RWPE2 (cell line): ENCODE measurements at regions not wholly inside any gene's neighbourhood (a gene's known extent, or its start where the extent isn't known, plus 50 kb on each side); places are given as distances from the start of the nearest gene placed in this dataset.

Experiments
- ATAC-seq: fragments of 200-7000 bp; cut with Tn5 transposase; 3 replicates; pipeline ENCODE4 v1.9.1; 2021; ENCODE audit warnings: low read depth
- DNase-seq: peaks from one replicate; pipeline ENCODE4 v3.0.0-alpha.2; 2020; ENCODE audit warnings: low spot score
- H3K27ac ChIP-seq: fragments of 450-650 bp; 2 replicates; pipeline ENCODE4 v1.5.1; 2017; ENCODE audit warnings: mild to moderate bottlenecking; ENCODE audit not compliant: poor library complexity, severe bottlenecking
- H3K27me3 ChIP-seq: fragments of 250-450 bp; sonication (Bioruptor Pico); 2 replicates; pipeline ENCODE4 v1.5.1; 2021; ENCODE audit warnings: mild to moderate bottlenecking, moderate library complexity; ENCODE audit not compliant: insufficient read depth, poor library complexity, severe bottlenecking
- H3K36me3 ChIP-seq: fragments of 250-450 bp; sonication (Bioruptor Pico); 2 replicates; pipeline ENCODE4 v1.5.1; 2020; ENCODE audit warnings: low read depth, mild to moderate bottlenecking, moderate library complexity
- H3K4me1 ChIP-seq: fragments of 250-450 bp; sonication (Bioruptor Pico); 2 replicates; pipeline ENCODE4 v1.5.1; 2021; ENCODE audit warnings: mild to moderate bottlenecking, moderate library complexity; ENCODE audit not compliant: insufficient read depth, poor library complexity, severe bottlenecking
- H3K4me3 ChIP-seq: fragments of 250-450 bp; sonication (Bioruptor Pico); 2 replicates; pipeline ENCODE4 v1.5.1; 2021; ENCODE audit warnings: mild to moderate bottlenecking, moderate library complexity; ENCODE audit not compliant: severe bottlenecking
- H3K9me3 ChIP-seq: fragments of 250-450 bp; sonication (Bioruptor Pico); 2 replicates; pipeline ENCODE4 v1.5.1; 2021; ENCODE audit warnings: mild to moderate bottlenecking, moderate library complexity; ENCODE audit not compliant: severe bottlenecking
- CTCF ChIP-seq: fragments of 450-650 bp; IDR thresholded peaks from one replicate; pipeline ENCODE4 v1.5.1; 2017; ENCODE audit warnings: mild to moderate bottlenecking, moderate library complexity; ENCODE audit not compliant: poor library complexity, severe bottlenecking

GRCh38 chr4:111127841-111128240, 505.0 kb upstream of the PITX2 start:
- Histone ChIP-seq H3K4me3 (no peak overlapping the region), H3K4me1 (no peaks in the 10 kb centered on the region), H3K27me3 (no peaks in the 10 kb centered on the region), H3K9me3 (no peaks in the 10 kb centered on the region), H3K36me3 (no peaks in the 10 kb centered on the region), H3K27ac (no peak overlapping the region)
- no peak for TF ChIP-seq CTCF
- ATAC-seq (no peak), DNase-seq (no peak)

- ATAC-seq = no peak
- Histone ChIP-seq H3K4me3 (no peak overlapping the region), H3K4me1 (no peaks in the 10 kb centered on the region), H3K9me3 (no peaks in the 10 kb centered on the region), H3K36me3 (no peaks in the 10 kb centered on the region), H3K27ac (no peak overlapping the region), H3K27me3 (no peaks in the 10 kb centered on the region)
- no peak for DNase-seq
- no peak for TF ChIP-seq CTCF
These were observed 505.4 kb upstream of the PITX2 start for GRCh38 chr4:111128327-111128726.

- Histone ChIP-seq H3K27me3 (no peaks in the 10 kb centered on the region), H3K4me1 (no peaks in the 10 kb centered on the region), H3K27ac (no peak overlapping the region), H3K4me3 (no peak overlapping the region), H3K9me3 (no peaks in the 10 kb centered on the region), H3K36me3 (no peaks in the 10 kb centered on the region)
- ATAC-seq (no peak), DNase-seq (no peak)
- peak; percentile 21 for TF ChIP-seq CTCF
These were observed 513.6 kb upstream of the PITX2 start for GRCh38 chr4:111136438-111136837.

- no peaks in the 10 kb centered on the region for H3K27me3 ChIP-seq
- no peaks in the 10 kb centered on the region for H3K36me3 ChIP-seq
- no peak overlapping the region for H3K27ac ChIP-seq
- ATAC-seq = no peak
- DNase-seq = no peak
- no peaks in the 10 kb centered on the region for H3K9me3 ChIP-seq
- no peak for TF ChIP-seq CTCF
- no peak overlapping the region for H3K4me3 ChIP-seq
- no peaks in the 10 kb centered on the region for H3K4me1 ChIP-seq
These were observed 514.1 kb upstream of the PITX2 start for GRCh38 chr4:111136967-111137366.

- ATAC-seq = no peak
- no peak overlapping the region for H3K27ac ChIP-seq
- TF ChIP-seq CTCF = no peak
- peaks cover 2% of the 10 kb centered on the region for H3K9me3 ChIP-seq
- no peaks in the 10 kb centered on the region for H3K36me3 ChIP-seq
- no peak for DNase-seq
- H3K4me3 ChIP-seq = no peak overlapping the region
- no peaks in the 10 kb centered on the region for H3K4me1 ChIP-seq
- peaks cover 2% of the 10 kb centered on the region for H3K27me3 ChIP-seq
These were observed 520.6 kb upstream of the PITX2 start for GRCh38 chr4:111143510-111143909.
